Transverse colon (tissue), 4 donors: ENCODE measurements at regions not wholly inside any gene's neighbourhood (a gene's known extent, or its start where the extent isn't known, plus 50 kb on each side); places are given as distances from the start of the nearest gene placed in this dataset.

Experiments used
- DNase-seq: peaks from one replicate; pipeline ENCODE4 v3.0.0-alpha.2; 2019
- H3K27ac ChIP-seq, 4 donors: fragments of 200-600 bp; sonication (generic); 2 replicates each; pipeline ENCODE4 v1.5.1; 2016 to 2018; ENCODE audit warnings: inconsistent platforms in 4 of 4
- H3K27me3 ChIP-seq: fragments of 200-600 bp; sonication (generic); 2 replicates; pipeline ENCODE4 v1.5.1; 2017; ENCODE audit warnings: inconsistent platforms
- H3K36me3 ChIP-seq, 4 donors: fragments of 200-600 bp; sonication (generic); 2 replicates each; pipeline ENCODE4 v1.5.1; 2017 to 2019; ENCODE audit warnings: inconsistent platforms in 4 of 4
- H3K4me1 ChIP-seq, 4 donors: fragments of 200-600 bp; sonication (generic); 2 replicates each; pipeline ENCODE4 v1.5.1; 2017 to 2020; ENCODE audit warnings: inconsistent platforms in 4 of 4
- H3K4me3 ChIP-seq, 4 donors: fragments of 200-600 bp; sonication (generic); 1 replicate in 1 of 4; 2 replicates in 3 of 4; pipeline versions ENCODE4 v1.5.1 to v1.6.1; 2017 to 2019; ENCODE audit warnings: inconsistent platforms in 4 of 4
- H3K9me3 ChIP-seq, 2 donors: fragments of 200-600 bp; sonication (generic); 2 replicates each; pipeline ENCODE4 v1.5.1; 2017 to 2019; ENCODE audit warnings: inconsistent platforms in 2 of 2
- EP300 ChIP-seq: sonication (generic); formaldehyde crosslinking; IDR thresholded peaks from one replicate; pipeline ENCODE4 v1.6.1; 2017; ENCODE audit warnings: antibody characterized with exemption, low read depth
- POLR2A ChIP-seq: fragments of 450-650 bp; IDR thresholded peaks from one replicate; pipeline ENCODE4 v1.6.1; 2016; ENCODE audit warnings: antibody characterized with exemption, mild to moderate bottlenecking, moderate library complexity
- POLR2AphosphoS5 ChIP-seq, 3 donors: sonication (generic); formaldehyde crosslinking; IDR thresholded peaks; one replicate each; pipeline ENCODE4 v1.6.1; 2016; ENCODE audit warnings: antibody characterized with exemption in 3 of 3
- WGBS, 2 donors: methylation state at CpG; one replicate each; pipeline ENCODE4 v1.1.5; 2018; ENCODE audit warnings: low coverage in 1 of 2; 5-methylcytosine and 5-hydroxymethylcytosine counted together
- in situ Hi-C, 4 donors: fragments of 200-750 bp; cut with MboI; loops; one replicate each; pipeline versions ENCODE4 v1.15.0 to v1.15.1; 2017; ENCODE audit warnings: low sequenced_read_pairs in 3 of 4, low pct_ligation_motif_present in 1 of 4, low pct_unique_long_range_greater_than_20kb in 1 of 4
- intact Hi-C: fragments of 100-400 bp; cut with DNase I; formaldehyde crosslinking; loops from one replicate; pipeline ENCODE4 v1.15.1; 2023; ENCODE audit warnings: low total_unique reads
- TF ChIP-seq, protein P1 (sequence below), 5 experiments: fragments of 200-600 bp in 3 of 5; fragments of 450-650 bp in 2 of 5; sonication (generic) in 3 of 5; IDR thresholded peaks; 1 replicate in 2 of 5; 2 replicates in 3 of 5; pipeline ENCODE4 v1.5.1; 2016 to 2017; ENCODE audit warnings: antibody characterized with exemption in 5 of 5, inconsistent platforms in 3 of 5, mild to moderate bottlenecking in 2 of 5, moderate library complexity in 1 of 5

DNA sequence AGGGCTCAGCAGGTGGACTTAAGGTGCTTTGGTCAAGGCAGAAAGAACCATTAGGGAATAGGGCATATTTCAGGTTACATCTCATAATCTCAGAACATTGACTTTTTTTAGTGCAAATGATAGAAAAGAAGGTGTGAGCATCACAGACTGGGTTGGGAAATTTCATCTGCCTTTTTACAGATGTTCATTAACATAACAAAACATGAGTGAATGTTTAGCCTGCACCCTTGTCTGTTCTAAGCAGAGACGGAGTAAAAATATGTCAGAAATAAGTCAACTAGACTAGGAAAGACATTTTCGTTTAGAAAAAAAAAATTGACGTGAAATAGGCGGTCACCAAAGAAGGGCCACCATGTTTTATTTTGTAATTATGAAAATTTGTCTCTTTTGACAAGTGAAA, 127.5 kb upstream of the CDH13 start:
- TF ChIP-seq POLR2AphosphoS5 (IDR thresholded peaks at IDR 0.05) (no peak), EP300 (no peak), POLR2A (no peak)
- TF ChIP-seq, protein P1, sequence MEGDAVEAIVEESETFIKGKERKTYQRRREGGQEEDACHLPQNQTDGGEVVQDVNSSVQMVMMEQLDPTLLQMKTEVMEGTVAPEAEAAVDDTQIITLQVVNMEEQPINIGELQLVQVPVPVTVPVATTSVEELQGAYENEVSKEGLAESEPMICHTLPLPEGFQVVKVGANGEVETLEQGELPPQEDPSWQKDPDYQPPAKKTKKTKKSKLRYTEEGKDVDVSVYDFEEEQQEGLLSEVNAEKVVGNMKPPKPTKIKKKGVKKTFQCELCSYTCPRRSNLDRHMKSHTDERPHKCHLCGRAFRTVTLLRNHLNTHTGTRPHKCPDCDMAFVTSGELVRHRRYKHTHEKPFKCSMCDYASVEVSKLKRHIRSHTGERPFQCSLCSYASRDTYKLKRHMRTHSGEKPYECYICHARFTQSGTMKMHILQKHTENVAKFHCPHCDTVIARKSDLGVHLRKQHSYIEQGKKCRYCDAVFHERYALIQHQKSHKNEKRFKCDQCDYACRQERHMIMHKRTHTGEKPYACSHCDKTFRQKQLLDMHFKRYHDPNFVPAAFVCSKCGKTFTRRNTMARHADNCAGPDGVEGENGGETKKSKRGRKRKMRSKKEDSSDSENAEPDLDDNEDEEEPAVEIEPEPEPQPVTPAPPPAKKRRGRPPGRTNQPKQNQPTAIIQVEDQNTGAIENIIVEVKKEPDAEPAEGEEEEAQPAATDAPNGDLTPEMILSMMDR (IDR thresholded peaks at IDR 0.05) = no peak
- Histone ChIP-seq H3K27ac (no peak overlapping the region), H3K4me1 (no peaks in the 10 kb centered on the region), H3K9me3 (no peaks in the 10 kb centered on the region), H3K27me3 (no peaks in the 10 kb centered on the region), H3K36me3 (no peaks in the 10 kb centered on the region), H3K4me3 (no peak overlapping the region)
- intact Hi-C loops = no loop called here
- no peak for DNase-seq
- in situ Hi-C loops = no loop called here
- WGBS, 2 donors = 81 to 84% methylated on average over 4 of the region's 4 CpGs

DNA sequence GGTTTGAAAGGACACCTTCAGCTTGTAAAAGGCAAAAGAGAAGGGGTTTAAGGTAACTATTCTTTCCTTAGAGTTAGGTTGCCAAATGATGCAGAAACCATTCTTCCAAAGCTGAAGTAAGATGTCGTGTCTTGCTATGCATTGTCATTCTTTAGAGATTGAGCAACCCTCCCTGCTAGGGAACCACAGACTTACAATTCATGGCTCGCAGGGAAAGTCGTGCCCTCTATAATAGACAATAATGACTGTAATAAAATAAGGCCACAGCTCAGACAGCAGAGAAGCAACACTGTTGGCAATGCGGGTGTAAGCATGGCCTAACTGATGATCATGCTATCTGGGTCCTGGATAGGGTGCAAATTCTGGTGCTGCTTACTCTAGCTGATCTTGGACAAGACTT, 129.6 kb upstream of the CDH13 start:
- Histone ChIP-seq H3K4me3 (no peak overlapping the region), H3K36me3 (no peaks in the 10 kb centered on the region), H3K27me3 (no peaks in the 10 kb centered on the region), H3K27ac (no peak overlapping the region), H3K4me1 (no peaks in the 10 kb centered on the region), H3K9me3 (no peaks in the 10 kb centered on the region)
- intact Hi-C loops (no loop called here), in situ Hi-C loops (no loop called here)
- 29 to 66% methylated on average over 3 to 4 of the region's 4 CpGs for WGBS, 2 donors
- TF ChIP-seq, protein P1 (IDR thresholded peaks at IDR 0.05) = no peak
- TF ChIP-seq POLR2A (no peak), POLR2AphosphoS5 (IDR thresholded peaks at IDR 0.05) (no peak), EP300 (no peak)
- DNase-seq = no peak

DNA sequence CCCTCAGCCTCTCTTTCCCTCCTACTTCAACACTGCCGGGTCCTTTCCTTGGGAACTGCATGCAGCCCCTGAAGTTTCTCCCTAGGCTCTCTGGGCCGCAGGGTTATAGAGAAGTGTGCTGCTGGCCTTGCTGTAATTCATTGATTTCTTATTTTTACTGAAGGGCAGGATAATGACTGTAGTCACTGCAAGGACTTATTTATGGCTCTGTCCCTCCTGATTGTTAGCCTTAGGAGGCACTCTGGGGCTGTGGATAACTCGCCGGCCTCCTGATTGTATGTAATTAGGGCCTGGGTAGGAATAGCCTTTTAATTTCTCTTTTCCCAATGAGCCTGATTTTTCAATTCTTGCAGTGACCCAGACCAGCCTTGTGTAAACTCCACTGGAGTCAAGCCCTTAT, 138.3 kb upstream of the CDH13 start:
- H3K36me3 ChIP-seq = no peaks in the 10 kb centered on the region
- DNase-seq = no peak
- no peak for TF ChIP-seq EP300
- no peak for TF ChIP-seq POLR2A
- TF ChIP-seq, protein P1 (IDR thresholded peaks at IDR 0.05) = no peak
- no peak for TF ChIP-seq POLR2AphosphoS5 (IDR thresholded peaks at IDR 0.05)
- WGBS, 2 donors = 58 to 76% methylated on average over 4 of the region's 4 CpGs
- no peaks in the 10 kb centered on the region for H3K9me3 ChIP-seq
- in situ Hi-C loops (no loop called here), intact Hi-C loops (no loop called here)
- no peaks in the 10 kb centered on the region for H3K4me1 ChIP-seq
- H3K27ac ChIP-seq = no peak overlapping the region
- no peaks in the 10 kb centered on the region for H3K27me3 ChIP-seq
- no peak overlapping the region for H3K4me3 ChIP-seq

DNA sequence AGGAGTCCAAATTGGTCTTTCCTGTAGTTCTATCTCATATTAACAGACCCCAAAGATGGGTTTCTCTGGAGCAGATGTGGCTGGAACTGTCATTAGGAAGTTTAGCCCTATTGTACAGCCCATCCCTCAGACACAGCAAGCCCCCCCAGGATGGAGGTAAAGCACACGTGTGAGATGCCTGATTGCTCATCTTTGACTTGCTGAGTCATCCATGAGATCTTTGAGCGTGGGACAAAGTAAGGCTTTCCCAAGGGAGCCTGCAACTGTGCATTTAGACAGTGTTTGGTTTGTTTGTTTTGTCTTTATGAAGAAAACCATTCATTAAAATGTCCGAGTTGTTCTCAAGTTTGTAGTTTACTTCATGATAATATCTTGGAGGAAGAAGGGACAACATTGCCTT, 145.3 kb upstream of the CDH13 start:
- TF ChIP-seq POLR2AphosphoS5 (IDR thresholded peaks at IDR 0.05) (no peak), POLR2A (no peak), EP300 (no peak)
- TF ChIP-seq, protein P1 (IDR thresholded peaks at IDR 0.05) = no peak
- in situ Hi-C loops (no loop called here), intact Hi-C loops (no loop called here)
- H3K4me3 ChIP-seq = no peak overlapping the region
- WGBS, 2 donors = 50 to 53% methylated on average over 1 to 3 of the region's 3 CpGs
- DNase-seq = no peak
- H3K9me3 ChIP-seq = no peaks in the 10 kb centered on the region
- H3K4me1 ChIP-seq = no peaks in the 10 kb centered on the region
- H3K27me3 ChIP-seq = no peaks in the 10 kb centered on the region
- H3K36me3 ChIP-seq = no peaks in the 10 kb centered on the region
- no peak overlapping the region for H3K27ac ChIP-seq
